ENCODE measurements at regions not wholly inside any gene's neighbourhood (a gene's known extent, or its start where the extent isn't known, plus 50 kb on each side); places are given as distances from the start of the nearest gene placed in this dataset.

DNA sequence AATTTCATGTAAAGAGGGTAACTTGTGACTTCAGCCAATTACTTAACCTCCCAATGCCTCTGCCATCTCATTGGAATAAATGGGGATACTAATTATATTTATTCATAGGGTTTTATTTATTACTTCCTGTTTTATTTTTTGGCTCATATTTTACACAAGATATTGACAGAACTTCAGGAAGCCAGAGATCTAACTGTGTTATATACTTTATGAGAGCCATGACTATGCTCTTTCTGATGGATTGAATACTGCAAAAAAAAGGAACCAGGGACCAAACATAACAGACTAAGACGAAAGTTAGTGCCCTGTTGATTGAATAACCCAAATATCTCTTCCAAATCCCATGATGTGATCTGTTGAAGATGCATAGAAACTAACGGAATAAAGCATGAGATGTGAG, 243.3 kb upstream of the STARD13 start:
- POLR2A ChIA-PET = no interaction called here
- Histone ChIP-seq H3K4me1 (peaks cover 6% of the 10 kb centered on the region; the same call in 1 of the 3 replicates), H3K27ac (no peak overlapping the region), H3K4me2 (no peak overlapping the region), H3K9me3 (no peaks in the 10 kb centered on the region), H3K4me3 (no peak overlapping the region)
- CTCF ChIA-PET = no interaction called here
- 62% methylated on average over 2 of the region's 2 CpGs for WGBS (ENCODE audit: missing lambda C conversion rate)
- ATAC-seq (no peak), DNase-seq (ENCODE audit: low read depth in 1 of 2, low spot score in 1 of 2) (no peak), FAIRE-seq (no peak)
- TF ChIP-seq BHLHE40 (IDR thresholded peaks at IDR 0.05; ENCODE audit: low read depth, low read length) (no peak), EHMT2 (IDR thresholded peaks at IDR 0.05; ENCODE audit: low read depth) (no peak), GATA3 (IDR thresholded peaks at IDR 0.05; ENCODE audit: borderline replicate concordance) (no peak), ZSCAN20 (CRISPR knock-in tag; IDR thresholded peaks at IDR 0.05) (no peak), HOXB13 (CRISPR knock-in tag; IDR thresholded peaks at IDR 0.05; ENCODE audit: low read depth) (no peak), CBX8 (IDR thresholded peaks at IDR 0.05) (no peak), MAX (IDR thresholded peaks at IDR 0.05) (no peak), NR3C1 (IDR thresholded peaks at IDR 0.05) (no peak), RNF2 (IDR thresholded peaks at IDR 0.05; ENCODE audit: borderline replicate concordance, low read depth) (no peak), PBX3 (IDR thresholded peaks at IDR 0.05) (no peak), ZFP36 (IDR thresholded peaks at IDR 0.05; ENCODE audit: borderline replicate concordance, partially characterized antibody) (no peak), MYC (IDR thresholded peaks at IDR 0.05; ENCODE audit: borderline replicate concordance, low read length) (no peak), HEYL (CRISPR knock-in tag; IDR thresholded peaks at IDR 0.05) (no peak), CHD4 (IDR thresholded peaks at IDR 0.05; ENCODE audit: borderline replicate concordance) (no peak), PHF8 (IDR thresholded peaks at IDR 0.05; ENCODE audit: borderline replicate concordance, low read depth) (no peak), E2F6 (IDR thresholded peaks at IDR 0.05; ENCODE audit: borderline replicate concordance, low read depth) (no peak), HOXB5 (CRISPR knock-in tag; IDR thresholded peaks at IDR 0.05) (no peak), CHD2 (IDR thresholded peaks at IDR 0.05; ENCODE audit: low read length, partially characterized antibody) (no peak), HOXA7 (CRISPR knock-in tag; IDR thresholded peaks at IDR 0.05) (no peak)
- TF ChIP-seq, protein P1, sequence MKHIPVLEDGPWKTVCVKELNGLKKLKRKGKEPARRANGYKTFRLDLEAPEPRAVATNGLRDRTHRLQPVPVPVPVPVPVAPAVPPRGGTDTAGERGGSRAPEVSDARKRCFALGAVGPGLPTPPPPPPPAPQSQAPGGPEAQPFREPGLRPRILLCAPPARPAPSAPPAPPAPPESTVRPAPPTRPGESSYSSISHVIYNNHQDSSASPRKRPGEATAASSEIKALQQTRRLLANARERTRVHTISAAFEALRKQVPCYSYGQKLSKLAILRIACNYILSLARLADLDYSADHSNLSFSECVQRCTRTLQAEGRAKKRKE (CRISPR knock-in tag; IDR thresholded peaks at IDR 0.05; ENCODE audit: low read depth) = no peak

GRCh38 chr13:33531484-33531883, 245.9 kb upstream of the STARD13 start:
- CTCF ChIA-PET = no interaction called here
- H3K9me3 ChIP-seq = no peaks in the 10 kb centered on the region
- DNase-seq (ENCODE audit: low read depth in 1 of 2, low spot score in 1 of 2) (no peak), FAIRE-seq (no peak), ATAC-seq (no peak)
- no peak overlapping the region for H3K27ac ChIP-seq
- POLR2A ChIA-PET = no interaction called here
- no peak overlapping the region for H3K4me2 ChIP-seq
- TF ChIP-seq, protein P2, sequence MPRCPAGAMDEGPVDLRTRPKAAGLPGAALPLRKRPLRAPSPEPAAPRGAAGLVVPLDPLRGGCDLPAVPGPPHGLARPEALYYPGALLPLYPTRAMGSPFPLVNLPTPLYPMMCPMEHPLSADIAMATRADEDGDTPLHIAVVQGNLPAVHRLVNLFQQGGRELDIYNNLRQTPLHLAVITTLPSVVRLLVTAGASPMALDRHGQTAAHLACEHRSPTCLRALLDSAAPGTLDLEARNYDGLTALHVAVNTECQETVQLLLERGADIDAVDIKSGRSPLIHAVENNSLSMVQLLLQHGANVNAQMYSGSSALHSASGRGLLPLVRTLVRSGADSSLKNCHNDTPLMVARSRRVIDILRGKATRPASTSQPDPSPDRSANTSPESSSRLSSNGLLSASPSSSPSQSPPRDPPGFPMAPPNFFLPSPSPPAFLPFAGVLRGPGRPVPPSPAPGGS (IDR thresholded peaks at IDR 0.05) = no peak
- TF ChIP-seq HES2 (IDR thresholded peaks at IDR 0.05) (no peak), RARB (CRISPR knock-in tag; IDR thresholded peaks at IDR 0.05) (no peak), E2F6 (IDR thresholded peaks at IDR 0.05; ENCODE audit: borderline replicate concordance, low read depth) (no peak)
- H3K4me3 ChIP-seq = no peak overlapping the region
- 0 out of 3 replicates have a peak, but pooled peaks cover 2% of the 10 kb centered on the region for H3K4me1 ChIP-seq
